Loucy (cell line): ENCODE measurements at regions not wholly inside any gene's neighbourhood (a gene's known extent, or its start where the extent isn't known, plus 50 kb on each side); places are given as distances from the start of the nearest gene placed in this dataset.

Experiments used
- H2AFZ ChIP-seq: fragments of 200-600 bp; sonication (generic); 2 replicates; pipeline ENCODE4 v1.6.0; 2016; ENCODE audit warnings: antibody characterized with exemption, mild to moderate bottlenecking, low read length, moderate library complexity
- H3F3A ChIP-seq: fragments of 200-600 bp; 2 replicates; pipeline ENCODE4 v1.6.0; 2016; ENCODE audit warnings: antibody characterized with exemption, low read depth, mild to moderate bottlenecking
- H3K27me3 ChIP-seq: fragments of 200-600 bp; sonication (generic); 2 replicates; pipeline ENCODE4 v1.6.1; 2014; ENCODE audit warnings: low read length, mild to moderate bottlenecking; ENCODE audit not compliant: insufficient read depth, poor library complexity, severe bottlenecking
- H3K36me3 ChIP-seq: fragments of 200-600 bp; sonication (generic); 2 replicates; pipeline ENCODE4 v1.6.1; 2016; ENCODE audit warnings: low read length; ENCODE audit not compliant: insufficient read depth
- H3K4me1 ChIP-seq: fragments of 200-600 bp; sonication (generic); 2 replicates; pipeline ENCODE4 v1.5.1; 2014; ENCODE audit warnings: low read length, mild to moderate bottlenecking; ENCODE audit not compliant: insufficient read depth, poor library complexity, severe bottlenecking
- H3K4me2 ChIP-seq: fragments of 200-600 bp; sonication (generic); 2 replicates; pipeline ENCODE4 v1.6.0; 2014; ENCODE audit warnings: antibody characterized with exemption, low read length, low read depth, mild to moderate bottlenecking; ENCODE audit not compliant: poor library complexity, severe bottlenecking
- H3K4me3 ChIP-seq: fragments of 200-600 bp; sonication (generic); 2 replicates; pipeline ENCODE4 v1.5.1; 2014; ENCODE audit warnings: low read length, mild to moderate bottlenecking, mixed read lengths; ENCODE audit not compliant: poor library complexity, severe bottlenecking
- H3K79me2 ChIP-seq: fragments of 200-600 bp; sonication (generic); 2 replicates; pipeline ENCODE4 v1.6.1; 2014; ENCODE audit warnings: low read length; ENCODE audit not compliant: insufficient read depth
- H3K9ac ChIP-seq: fragments of 200-600 bp; sonication (generic); 2 replicates; pipeline ENCODE4 v1.6.0; 2014; ENCODE audit warnings: mild to moderate bottlenecking, low read depth, low read length, moderate library complexity; ENCODE audit not compliant: poor library complexity, severe bottlenecking
- H3K9me2 ChIP-seq: fragments of 200-600 bp; sonication (generic); replicated peaks from 2 replicates; pipeline ENCODE4 v1.6.1; 2016; ENCODE audit warnings: low read depth, low read length, mixed read lengths
- H3K9me3 ChIP-seq: fragments of 200-600 bp; sonication (generic); 2 replicates; pipeline ENCODE4 v1.6.1; 2014; ENCODE audit warnings: mild to moderate bottlenecking, antibody characterized with exemption, low read length, low read depth; ENCODE audit not compliant: insufficient read depth
- H4K20me1 ChIP-seq: fragments of 200-600 bp; sonication (generic); 2 replicates; pipeline ENCODE4 v1.6.0; 2014; ENCODE audit warnings: antibody characterized with exemption, low read length, mild to moderate bottlenecking; ENCODE audit not compliant: insufficient read depth, poor library complexity, severe bottlenecking
- EZH2phosphoT487 ChIP-seq: fragments of 200-600 bp; IDR thresholded peaks from 2 replicates; pipeline ENCODE4 v1.6.1; 2018; ENCODE audit warnings: antibody characterized with exemption, mild to moderate bottlenecking, moderate library complexity, borderline replicate concordance
- TF ChIP-seq, protein P1 (sequence below): fragments of 200-600 bp; sonication (generic); conservative IDR thresholded peaks from 2 replicates; pipeline ENCODE4 v1.5.1; 2014; ENCODE audit warnings: mild to moderate bottlenecking, antibody characterized with exemption, low read length

DNA sequence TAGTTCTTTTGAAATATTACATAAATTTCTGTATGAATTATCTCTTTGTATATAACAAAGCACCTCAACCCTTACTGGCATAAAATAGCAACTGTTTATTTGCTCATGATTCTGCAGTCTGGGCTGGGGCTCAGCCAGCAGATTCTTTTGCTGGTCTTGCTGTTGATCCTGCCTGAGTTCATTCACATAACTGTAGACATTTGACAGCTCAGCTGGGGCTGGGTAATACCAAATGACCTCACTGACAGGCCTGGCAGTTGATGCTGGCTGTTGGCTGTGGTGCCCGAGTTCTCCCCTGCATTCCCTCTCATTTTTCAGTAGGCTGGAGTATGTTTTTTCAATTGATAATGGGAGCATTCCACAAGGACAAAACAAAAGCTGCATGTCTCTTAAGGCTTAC, 449.9 kb upstream of the GOLIM4 start:
- no peak overlapping the region for H3K4me2 ChIP-seq
- H3K27me3 ChIP-seq, result no peaks in the 10 kb centered on the region
- no peaks in the 10 kb centered on the region for H3K9me2 ChIP-seq

DNA sequence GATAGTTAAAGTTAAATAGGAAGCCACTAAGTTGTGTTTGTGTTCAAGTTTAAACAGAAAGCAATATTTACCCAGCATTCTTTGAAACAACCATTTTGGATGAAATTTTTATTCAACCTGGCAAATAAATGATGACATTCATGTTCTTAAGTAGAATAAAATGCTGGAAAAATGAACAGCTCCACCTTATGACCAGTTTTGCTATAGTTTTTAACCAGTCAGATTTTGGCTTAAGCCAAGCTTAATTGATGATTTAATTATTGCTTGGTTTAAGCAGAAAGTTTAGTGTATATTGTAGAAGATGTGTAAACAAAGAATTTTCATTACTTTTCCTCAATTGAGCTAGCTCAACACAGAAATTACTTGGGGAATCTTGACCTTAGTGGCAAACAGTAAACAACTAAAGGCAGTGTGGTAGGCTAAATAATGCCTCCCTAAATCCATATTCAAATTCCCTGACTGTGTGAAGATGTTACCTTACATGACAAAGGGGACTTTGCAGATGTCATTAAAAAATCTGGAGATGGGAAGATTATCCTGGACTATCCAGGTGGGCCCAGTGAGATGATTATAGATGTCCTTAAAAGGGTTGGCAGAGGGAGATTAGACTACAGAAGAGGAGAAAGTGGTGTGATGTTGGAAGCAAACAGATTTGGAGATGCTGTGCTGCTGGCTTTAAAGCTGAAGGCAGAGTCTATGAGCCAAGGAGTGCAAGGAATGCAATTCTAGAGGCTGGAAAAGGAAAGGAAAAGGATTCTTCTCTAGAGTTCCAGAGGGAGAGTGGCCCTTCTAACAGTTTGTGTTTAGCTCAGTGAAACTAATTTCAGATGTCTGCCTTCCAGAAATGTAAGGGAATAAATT, 448.6 kb upstream of the GOLIM4 start:
- H3K9me2 ChIP-seq, result no peaks in the 10 kb centered on the region
- no peaks in the 10 kb centered on the region for H3K9me3 ChIP-seq
- no peak overlapping the region for H3K4me2 ChIP-seq
- H4K20me1 ChIP-seq, result no peaks in the 10 kb centered on the region
- no peaks in the 10 kb centered on the region for H3K27me3 ChIP-seq
- H3K4me1 ChIP-seq, result no peaks in the 10 kb centered on the region
- no peaks in the 10 kb centered on the region for H3K79me2 ChIP-seq
- no peak overlapping the region for H2AFZ ChIP-seq
- H3K4me3 ChIP-seq, result no peak overlapping the region
- TF ChIP-seq, protein P1, sequence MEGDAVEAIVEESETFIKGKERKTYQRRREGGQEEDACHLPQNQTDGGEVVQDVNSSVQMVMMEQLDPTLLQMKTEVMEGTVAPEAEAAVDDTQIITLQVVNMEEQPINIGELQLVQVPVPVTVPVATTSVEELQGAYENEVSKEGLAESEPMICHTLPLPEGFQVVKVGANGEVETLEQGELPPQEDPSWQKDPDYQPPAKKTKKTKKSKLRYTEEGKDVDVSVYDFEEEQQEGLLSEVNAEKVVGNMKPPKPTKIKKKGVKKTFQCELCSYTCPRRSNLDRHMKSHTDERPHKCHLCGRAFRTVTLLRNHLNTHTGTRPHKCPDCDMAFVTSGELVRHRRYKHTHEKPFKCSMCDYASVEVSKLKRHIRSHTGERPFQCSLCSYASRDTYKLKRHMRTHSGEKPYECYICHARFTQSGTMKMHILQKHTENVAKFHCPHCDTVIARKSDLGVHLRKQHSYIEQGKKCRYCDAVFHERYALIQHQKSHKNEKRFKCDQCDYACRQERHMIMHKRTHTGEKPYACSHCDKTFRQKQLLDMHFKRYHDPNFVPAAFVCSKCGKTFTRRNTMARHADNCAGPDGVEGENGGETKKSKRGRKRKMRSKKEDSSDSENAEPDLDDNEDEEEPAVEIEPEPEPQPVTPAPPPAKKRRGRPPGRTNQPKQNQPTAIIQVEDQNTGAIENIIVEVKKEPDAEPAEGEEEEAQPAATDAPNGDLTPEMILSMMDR, result peak; percentile 29; the same call in 1 of the 2 replicates
- TF ChIP-seq EZH2phosphoT487, result no peak
- no peaks in the 10 kb centered on the region for H3F3A ChIP-seq
- H3K36me3 ChIP-seq, result no peaks in the 10 kb centered on the region
- H3K9ac ChIP-seq, result no peak overlapping the region

More for the DNA sequence above, 449.9 kb upstream of the GOLIM4 start:
- no peak overlapping the region for H2AFZ ChIP-seq
- H4K20me1 ChIP-seq, result no peaks in the 10 kb centered on the region
- H3K36me3 ChIP-seq, result no peaks in the 10 kb centered on the region
- no peak overlapping the region for H3K4me3 ChIP-seq
- H3K9me3 ChIP-seq, result no peaks in the 10 kb centered on the region
- no peaks in the 10 kb centered on the region for H3F3A ChIP-seq
- no peaks in the 10 kb centered on the region for H3K4me1 ChIP-seq
- H3K9ac ChIP-seq, result no peak overlapping the region
- TF ChIP-seq, protein P1, result no peak
- no peak for TF ChIP-seq EZH2phosphoT487
- no peaks in the 10 kb centered on the region for H3K79me2 ChIP-seq

DNA sequence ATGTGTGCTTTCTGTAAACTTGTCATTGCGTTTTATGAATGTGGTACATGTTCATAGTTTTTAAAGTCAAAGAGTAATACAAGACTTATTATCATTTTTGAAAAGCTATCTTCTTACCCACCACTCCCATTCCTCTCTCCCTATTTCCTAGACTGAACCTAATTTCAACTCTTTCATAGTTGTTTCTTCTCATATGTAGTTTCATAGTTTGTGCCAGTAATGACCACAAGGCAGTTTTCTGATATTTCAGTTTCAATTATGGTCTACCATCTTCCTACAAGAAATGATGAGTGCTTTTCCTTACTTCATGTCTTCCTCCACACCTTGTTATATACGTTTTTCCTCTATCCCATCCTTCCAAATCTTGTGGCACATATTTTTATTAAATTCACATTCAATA, 445.0 kb upstream of the GOLIM4 start:
- no peaks in the 10 kb centered on the region for H3K36me3 ChIP-seq
- H3F3A ChIP-seq, result no peaks in the 10 kb centered on the region
- no peaks in the 10 kb centered on the region for H3K9me2 ChIP-seq
- no peaks in the 10 kb centered on the region for H4K20me1 ChIP-seq
- H3K4me1 ChIP-seq, result no peaks in the 10 kb centered on the region
- no peak overlapping the region for H3K9ac ChIP-seq
- H3K9me3 ChIP-seq, result no peaks in the 10 kb centered on the region
- TF ChIP-seq EZH2phosphoT487, result no peak
- TF ChIP-seq, protein P1, result no peak
- no peak overlapping the region for H3K4me3 ChIP-seq
- no peaks in the 10 kb centered on the region for H3K27me3 ChIP-seq
- no peak overlapping the region for H2AFZ ChIP-seq
- no peak overlapping the region for H3K4me2 ChIP-seq
- H3K79me2 ChIP-seq, result no peaks in the 10 kb centered on the region
